ENCODE measurements at regions not wholly inside any gene's neighbourhood (a gene's known extent, or its start where the extent isn't known, plus 50 kb on each side); places are given as distances from the start of the nearest gene placed in this dataset.

DNA sequence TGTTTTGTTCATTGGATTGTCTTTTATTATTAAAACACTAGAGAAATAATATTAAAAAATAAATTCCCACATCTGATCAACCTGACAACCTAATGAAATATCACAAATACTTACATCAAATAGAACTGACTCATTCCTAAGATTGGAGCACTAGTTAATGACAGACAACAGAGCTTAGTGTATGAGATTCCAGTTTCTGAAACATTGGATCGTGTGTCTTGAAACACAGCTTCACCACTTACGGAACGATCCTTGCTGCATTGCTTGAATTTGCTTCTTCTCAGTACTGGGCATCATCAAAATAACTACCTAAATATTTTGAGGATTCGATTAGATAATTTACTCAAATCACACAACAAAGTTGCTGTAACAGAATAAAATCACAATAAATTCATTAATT lies 667.2 kb upstream of the CDH18 start:
- no peak for DNase-seq (ENCODE audit: low read depth in 2 of 2)

DNA sequence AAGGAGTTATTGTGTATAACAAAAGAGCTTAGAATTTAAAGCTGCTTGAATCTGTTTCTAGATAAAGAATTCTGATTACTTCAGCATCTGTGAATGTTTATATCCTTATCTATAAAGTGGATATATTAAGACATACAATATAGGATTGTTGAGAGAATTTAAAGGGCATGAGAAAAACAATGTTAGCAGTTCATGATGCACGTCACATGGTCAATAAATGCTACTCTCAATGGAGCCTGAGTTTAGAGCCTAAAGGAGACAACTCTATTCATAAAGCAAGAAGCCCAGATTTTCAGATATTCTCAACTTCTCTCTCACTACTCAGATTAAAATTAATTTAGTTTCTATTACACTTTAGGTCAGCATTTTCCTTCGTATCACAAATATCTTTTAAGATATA lies 666.7 kb upstream of the CDH18 start:
- DNase-seq (ENCODE audit: low read depth in 2 of 2): no peak

DNA sequence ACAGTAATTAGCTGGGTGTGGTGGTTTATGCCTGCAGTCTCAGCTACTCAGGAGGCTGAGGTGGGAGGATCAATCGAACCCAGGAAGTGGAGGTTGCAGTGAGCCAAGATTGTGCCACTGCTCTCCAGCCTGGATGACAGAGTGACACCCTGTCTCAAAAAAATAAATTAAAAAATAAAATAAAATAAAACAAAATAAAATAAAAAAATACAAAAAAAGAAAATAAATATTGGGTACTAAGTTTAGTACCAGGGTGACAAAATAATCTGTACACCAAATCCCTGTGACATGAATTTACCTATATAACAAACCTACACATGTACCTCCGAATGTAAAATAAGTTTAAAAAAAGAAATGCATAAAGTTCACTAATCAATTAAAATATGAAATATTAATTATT lies 666.0 kb upstream of the CDH18 start:
- no peak for DNase-seq (ENCODE audit: low read depth in 2 of 2)

DNA sequence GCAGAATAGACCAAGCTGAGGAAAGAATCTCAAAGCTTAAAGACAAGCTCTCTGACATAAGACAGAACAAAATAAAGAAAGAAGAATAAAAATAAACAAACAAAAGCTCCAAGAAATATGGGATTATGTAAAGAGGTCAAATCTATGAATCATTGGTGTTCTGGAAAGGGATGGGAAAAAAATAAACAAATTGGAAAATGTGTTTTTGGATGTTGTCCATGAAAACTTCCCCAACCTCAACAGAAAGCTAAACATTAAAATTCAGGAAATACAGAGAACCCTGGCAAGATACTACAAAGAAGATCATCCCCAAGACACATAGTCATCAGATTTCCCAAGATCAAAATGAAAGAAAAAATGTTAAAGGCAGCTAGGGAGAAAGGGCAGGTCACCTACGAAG lies 662.0 kb upstream of the CDH18 start:
- no peak for DNase-seq (ENCODE audit: low read depth in 2 of 2)

DNA sequence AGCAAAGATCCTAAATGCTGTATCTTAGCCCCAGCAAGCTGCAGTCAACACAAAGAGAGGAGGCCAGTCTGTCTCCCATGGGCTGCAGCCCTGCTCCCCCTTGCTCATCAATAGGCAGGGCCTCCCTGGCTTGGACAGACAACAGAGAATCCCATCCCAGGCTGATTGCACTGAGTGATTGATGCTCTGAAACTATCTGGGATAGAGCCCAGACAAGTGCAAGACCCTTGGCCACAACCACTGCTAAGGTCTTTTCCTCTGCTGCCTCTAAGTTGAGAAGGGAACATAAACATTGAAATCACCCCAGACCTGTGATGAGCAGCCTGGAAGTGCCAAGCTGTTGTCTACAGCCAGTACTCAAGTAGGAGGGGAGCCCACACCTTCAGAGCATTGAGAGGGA lies 661.0 kb upstream of the CDH18 start:
- no peak for DNase-seq (ENCODE audit: low read depth in 2 of 2)

DNA sequence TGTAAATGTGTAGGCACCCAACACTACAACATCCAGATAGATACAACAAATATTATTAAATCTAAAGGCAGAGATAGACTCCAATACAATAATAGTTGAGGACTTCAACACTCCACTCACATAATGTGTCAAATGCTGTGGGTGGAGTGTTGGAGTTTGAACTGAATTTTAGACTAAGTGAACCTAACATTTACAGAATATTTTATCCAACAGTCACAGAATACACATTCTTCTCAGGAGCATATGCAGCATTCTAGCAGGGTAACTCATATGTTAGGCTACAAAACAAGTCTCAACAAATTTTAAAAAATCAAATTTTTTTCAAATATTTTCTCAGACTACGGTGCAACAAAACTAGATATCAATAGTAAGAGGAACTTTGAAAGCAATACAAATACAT lies 648.7 kb upstream of the CDH18 start:
- no peak for DNase-seq (ENCODE audit: low read depth in 2 of 2)

DNA sequence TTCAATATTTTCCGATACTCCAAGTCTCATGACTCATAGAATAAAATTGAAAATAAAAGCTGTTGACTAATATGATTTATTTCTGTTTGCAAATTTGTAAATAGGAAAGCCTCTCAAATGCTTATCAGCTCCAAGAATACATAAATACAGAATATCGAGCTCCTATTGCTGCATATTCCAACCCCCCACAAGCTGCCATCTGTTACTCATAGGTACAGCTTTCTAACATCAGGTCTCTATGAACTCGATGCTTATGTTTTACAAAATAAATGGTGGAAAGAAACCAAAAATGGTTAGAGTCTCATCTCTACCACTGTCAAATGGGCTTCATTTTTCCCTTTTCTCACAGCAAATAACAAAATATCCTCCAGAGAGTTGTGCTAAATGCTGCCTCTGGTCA lies 631.6 kb upstream of the CDH18 start:
- DNase-seq (ENCODE audit: low read depth in 2 of 2): no peak

DNA sequence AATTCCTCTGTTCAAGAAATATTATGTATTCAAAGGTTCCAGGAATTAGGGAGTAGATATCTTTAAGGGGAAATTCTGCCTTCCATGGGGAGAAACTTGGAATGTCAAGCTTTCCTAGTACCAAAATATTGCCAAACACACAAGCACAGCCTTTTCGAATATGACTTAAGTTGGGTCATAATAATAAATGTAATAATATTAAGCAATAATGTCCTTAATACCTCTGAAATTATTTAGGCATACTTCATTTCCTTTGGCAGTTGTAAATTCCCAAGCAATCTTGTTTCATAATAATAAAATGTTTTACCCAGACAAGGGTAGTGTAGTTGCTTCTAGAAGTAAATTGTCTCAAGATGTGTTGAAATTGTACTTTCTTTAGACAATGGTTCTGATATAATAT lies 630.3 kb upstream of the CDH18 start:
- DNase-seq (ENCODE audit: low read depth in 2 of 2): no peak

DNA sequence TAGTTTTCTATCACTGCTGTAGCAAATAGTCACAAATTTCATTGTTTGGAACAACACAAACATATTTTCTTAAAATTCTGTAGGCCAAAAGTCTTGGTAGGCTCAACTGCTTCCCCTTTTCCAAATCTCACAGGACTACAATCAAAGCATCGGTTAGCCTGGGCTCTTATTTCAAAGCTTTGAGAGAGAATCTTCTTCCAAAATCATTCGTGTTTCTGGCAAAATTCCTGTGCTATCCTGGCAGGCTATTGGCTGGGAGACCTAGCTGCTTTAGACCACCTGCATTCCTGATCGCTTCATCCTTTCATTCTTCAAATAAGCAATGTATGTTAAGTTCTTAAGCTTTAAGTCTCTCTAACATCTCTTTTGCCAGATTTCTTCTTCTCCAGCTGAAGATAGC lies 629.8 kb upstream of the CDH18 start:
- no peak for DNase-seq (ENCODE audit: low read depth in 2 of 2)

DNA sequence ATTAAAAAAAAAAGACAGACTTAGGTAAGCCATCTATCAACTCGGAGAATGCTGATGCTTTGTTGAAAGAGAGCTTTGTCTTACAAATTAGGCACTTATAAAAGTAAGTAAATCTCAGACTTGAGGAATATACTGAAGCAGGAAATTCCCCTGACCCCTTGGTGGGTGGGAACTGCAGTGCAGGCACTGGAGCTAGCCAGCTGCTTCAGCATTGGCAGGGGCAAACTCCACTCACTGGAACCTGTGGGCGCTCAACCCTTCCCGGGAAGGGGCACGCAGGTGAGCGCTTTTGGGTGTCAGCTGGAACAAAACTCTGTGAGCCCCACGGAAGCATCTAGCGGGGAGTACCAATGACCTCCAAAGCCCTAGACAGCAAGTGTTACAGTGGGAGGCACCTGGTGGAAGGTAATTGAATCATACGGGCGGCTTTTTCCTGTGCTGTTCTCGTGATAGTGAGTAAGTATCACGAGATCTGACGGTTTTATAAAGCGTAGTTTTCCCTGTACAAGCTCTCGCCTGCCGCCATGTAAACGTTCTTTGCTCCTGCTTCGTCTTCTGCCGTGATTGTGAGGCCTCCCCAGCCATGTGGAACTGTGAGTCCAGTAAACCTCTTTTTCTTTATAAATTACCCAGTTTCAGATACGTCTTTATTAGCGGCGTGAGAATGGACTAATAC lies 628.0 kb upstream of the CDH18 start:
- no peak for DNase-seq (ENCODE audit: low read depth in 2 of 2)

DNA sequence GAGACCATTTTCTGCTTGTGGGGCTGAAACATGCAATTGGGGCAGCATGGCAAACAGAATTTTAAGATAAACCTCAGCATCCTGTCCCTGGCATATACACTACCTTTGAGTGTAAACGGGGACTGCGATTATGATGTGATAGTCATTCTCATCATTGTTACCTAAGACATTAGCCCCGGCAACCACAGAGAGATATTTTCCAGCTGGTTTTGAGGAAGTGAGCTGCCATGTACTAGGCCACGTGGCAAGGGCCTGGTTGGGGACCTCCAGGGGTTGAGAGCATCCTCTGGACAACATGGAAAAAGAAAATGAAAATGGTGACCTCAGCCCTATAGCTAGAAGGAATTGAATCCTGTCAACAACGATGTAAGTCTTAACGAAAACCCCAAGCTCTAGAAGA lies 623.6 kb upstream of the CDH18 start:
- no peak for DNase-seq (ENCODE audit: low read depth in 2 of 2)

DNA sequence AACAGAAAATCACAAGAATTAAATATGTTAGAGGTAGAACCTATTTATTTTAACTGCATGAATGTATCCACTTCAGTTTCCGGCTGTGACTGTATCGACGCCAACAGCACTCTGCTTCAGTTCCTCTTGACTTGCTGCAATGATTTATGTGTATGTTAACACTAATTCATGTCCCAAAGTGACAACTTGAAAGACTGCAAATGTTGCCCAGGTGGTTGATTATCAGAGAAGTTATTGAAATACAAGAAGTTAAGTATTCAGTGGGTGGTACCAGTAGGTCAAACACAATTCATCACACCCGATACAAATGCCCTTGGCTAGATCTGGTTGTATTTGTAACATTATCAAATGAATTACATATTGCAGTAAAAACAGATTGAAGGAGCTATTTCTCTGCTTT lies 622.7 kb upstream of the CDH18 start:
- DNase-seq (ENCODE audit: low read depth in 2 of 2): no peak

DNA sequence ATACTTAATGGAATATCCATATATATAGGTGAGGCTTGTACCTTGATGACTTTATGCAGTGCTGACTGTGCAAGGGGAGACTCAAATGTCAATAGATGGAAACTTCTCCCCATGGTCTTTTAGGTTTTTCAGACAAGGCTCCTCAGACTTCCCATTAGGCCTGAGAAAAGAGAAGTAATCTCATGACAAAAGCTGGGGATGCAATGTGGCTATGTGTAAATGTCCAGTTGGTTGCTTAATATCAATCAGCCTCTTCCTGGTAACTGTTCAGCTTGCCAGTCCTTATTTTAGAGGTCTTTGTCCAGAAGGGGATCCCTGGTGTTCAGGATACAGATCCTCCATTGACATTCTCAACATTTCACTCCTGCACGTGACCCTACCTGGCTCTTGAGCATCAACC lies 621.1 kb upstream of the CDH18 start:
- DNase-seq (ENCODE audit: low read depth in 2 of 2): no peak

DNA sequence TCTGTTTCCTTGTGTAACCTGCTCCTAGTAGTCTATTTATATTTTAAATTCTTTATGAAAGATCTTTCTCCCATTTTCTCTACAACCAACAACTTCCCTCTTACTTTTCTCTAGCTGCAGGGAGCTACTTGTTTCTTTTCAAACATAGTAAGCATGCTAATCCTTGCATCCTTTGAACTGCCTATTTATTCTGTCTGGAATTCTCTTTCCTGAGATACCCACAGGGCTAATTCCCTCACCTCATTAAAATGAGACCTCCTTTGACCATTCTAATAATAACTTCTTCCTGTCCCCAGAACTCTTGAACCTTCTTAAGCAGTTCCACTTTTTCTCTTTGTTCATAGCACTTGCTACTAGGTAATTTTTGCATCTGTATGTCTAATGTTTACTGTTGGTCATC lies 620.6 kb upstream of the CDH18 start:
- no peak for DNase-seq (ENCODE audit: low read depth in 2 of 2)

DNA sequence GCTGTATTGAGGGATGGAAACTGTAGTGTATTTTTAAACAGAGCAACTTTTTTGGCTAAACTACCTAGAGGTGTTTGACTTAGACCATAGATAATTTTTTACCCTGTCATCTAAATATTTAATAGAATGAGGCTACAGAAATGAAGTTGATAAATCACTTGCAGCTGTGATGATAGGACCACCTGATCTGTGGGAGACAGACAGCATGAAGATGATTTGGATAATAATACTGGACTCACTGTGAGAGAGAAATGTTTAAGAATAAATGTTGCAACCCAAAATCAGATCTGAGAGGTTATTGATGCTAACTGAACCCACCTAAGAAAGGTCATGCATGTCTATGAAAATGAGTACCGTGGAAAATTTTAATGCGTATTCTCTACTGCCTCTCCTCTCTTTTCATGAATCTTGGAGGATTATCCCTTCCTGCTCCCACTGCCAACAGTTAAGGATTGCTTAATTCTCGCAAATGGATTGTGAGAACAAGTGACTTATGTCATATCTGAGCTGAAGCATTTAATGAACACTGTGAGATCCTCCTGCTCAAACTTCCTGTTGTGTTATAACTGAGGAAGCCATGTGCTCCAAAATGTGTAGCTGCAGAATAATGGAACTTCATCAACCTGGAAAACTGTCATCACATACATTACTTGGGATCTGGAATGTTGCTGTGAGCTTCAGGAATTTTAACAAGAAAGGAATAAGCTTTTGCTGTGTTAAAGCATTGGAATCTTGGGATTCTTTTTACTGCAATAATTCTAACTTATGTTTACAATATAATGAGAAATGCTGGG lies 617.9 kb upstream of the CDH18 start:
- DNase-seq (ENCODE audit: low read depth in 2 of 2): peak; percentile 19 to 20

DNA sequence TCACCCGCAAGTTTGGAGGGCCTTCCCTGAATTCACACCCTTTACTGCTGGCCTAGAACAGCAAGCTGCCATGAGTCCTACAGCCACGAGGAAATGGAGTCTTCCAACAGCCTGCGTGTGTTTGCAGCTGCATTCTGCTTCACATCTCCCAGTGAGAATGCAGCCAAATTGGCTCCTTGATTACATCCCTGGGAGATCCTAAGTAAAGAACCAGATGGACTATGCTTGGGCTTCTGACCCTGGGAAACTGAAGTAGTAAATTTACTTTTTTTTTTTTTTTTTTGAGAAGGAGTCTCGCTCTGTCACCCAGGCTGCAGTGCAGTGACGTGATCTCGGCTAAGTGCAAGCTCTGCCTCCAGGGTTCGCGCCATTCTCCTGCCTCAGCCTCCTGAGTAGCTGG lies 617.0 kb upstream of the CDH18 start:
- no peak for DNase-seq (ENCODE audit: low read depth in 2 of 2)

DNA sequence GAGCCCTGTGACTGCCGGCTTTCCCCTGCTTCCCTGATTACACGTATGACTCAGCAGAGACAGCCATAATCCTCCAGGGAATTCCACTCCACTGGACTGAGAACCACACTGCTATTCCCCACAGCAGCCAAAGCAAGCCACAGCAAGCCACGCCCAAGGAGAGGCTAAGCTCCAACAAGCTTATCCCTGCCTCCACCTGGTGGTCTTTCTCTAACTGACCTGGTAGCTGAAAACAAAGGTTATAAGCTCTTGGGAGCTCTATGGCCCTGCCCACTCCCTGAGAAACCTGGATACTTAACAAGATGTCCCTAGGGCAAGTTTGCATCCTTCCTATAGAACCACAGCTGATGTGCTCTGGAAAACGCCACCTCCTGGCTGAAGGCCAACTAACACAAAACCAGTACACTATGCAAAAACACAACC lies 613.7 kb upstream of the CDH18 start:
- no peak for DNase-seq (ENCODE audit: low read depth in 2 of 2)

DNA sequence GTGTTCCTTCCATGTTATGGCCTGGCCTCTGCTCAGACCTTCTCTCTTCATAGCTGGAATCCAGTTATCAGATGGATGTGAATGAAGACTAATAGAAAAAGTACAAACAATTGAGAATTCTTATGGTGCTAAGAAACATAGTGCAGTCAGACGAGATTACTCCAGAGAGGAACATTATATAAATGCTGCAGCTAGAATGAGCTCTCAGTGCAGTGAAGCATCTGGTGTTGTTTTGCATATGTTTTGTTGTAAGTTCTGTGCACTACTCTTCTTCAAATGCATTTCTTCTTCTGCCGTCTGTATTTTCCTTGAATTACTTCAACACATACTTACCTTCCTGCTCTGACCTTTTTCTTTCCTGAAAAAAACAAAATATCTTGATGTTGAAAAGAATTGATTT lies 602.4 kb upstream of the CDH18 start:
- no peak for DNase-seq (ENCODE audit: low read depth in 2 of 2)

DNA sequence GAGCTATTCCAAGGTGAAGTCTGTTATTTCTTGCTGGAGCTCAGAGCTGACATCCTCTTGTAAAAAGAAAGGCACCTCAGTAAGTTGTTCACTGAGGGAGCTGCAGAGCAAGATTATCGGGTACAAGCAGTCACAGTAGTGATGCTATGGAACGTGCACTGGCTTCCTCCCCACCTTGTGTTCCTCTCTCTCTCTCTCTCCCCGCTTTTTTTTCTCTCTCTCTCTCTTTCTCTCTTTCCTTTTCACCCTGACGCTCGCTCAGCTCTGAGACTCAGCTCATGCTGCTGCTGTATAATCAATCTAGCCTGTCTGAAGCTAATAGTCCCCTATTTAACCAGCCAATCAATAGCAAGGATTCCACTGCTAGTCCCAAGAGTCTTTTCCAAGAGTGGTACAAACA lies 587.6 kb upstream of the CDH18 start:
- DNase-seq (ENCODE audit: low read depth in 2 of 2): no peak

DNA sequence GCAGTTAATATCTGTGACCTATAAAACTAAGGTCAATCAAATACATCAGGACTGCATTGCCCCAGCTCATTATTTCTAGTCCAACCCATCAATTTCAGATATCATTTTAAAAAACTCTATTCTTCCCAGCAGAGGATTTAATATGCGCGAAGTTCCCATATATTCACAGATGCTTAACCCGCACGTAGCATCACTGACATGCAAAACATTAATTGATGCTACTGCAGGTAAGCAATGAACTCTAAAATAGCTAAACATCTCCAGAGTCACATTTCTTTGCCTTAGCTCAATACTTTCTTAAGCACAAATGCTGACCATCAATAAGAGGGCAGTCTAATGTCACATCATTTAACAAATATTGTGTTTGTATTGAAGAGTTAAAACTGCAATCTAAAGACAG lies 586.6 kb upstream of the CDH18 start:
- DNase-seq (ENCODE audit: low read depth in 2 of 2): no peak

DNA sequence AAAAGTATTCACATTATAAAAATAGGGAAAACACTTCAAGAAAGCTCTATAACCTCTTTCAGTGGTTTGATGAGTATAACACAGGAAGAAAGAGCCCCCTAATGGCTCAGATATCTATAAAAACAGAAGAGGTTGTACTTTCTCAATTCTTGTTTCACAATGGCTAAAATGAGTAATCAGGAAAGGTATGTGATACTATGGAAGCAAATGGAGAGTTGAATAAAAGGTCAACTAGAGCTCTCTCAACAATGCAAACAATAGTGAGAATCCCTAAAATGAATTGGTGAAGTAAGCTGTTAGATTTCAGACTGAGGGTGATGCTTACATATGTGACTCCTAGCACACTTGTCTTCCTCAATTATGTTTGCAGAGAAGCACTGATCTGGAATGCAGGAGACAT lies 584.6 kb upstream of the CDH18 start:
- DNase-seq (ENCODE audit: low read depth in 2 of 2): peak; percentile 67 to 75

DNA sequence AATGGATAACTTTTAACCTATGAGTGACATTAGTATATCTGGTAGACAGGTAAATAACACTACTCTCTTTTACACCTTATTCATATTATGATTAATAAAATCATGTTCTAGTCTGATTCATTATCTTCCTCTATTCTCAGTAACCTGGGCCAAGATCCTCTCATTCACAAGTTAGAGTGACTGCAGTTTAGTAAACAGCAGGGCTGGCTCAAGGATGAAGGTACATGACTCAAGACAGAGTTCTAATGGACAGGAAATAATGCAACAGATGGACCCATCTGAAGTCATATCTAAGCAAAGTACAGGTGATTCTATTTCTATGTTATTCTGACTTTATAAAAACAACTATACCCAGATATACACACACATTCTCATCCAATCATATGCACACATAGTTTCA lies 582.5 kb upstream of the CDH18 start:
- DNase-seq (ENCODE audit: low read depth in 2 of 2): no peak

DNA sequence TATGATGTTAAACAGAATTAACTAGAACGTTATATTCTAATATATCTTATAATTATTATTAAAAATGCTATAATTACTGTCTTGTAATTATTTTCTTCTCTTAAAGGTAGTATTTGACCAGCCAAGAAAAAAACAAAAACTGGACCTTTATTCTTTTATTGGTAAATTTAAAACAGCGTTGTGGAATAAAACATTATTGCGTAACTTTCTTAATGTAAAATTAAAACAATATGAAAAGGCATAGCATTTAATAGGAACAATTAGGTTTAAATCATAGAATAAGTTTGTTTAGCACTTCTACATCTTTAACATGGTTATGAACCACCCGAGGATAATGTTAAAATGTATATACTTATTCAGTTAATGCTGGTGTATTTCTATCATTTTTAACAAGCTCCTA lies 574.5 kb upstream of the CDH18 start:
- no peak for DNase-seq (ENCODE audit: low read depth in 2 of 2)

DNA sequence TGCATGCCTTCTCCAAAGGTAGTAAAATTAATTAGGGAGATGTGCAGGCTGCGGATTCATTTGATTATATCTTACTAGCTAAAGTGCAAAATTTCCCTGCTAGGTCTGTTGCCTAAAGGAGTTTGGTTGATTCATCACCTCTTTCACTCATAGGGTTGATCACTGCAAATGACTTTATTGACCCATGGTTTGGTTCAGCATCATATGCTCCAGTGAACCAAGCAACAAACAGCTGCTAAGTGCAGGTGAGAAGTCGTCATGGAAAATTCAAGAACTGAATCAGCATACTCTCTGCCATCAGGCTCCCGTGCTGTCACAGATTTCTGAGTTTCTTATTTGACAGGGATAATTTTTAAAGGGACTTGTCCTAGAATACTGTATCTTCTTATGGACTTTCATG lies 571.8 kb upstream of the CDH18 start:
- DNase-seq (ENCODE audit: low read depth in 2 of 2): no peak
